ENCODE measurements at regions not wholly inside any gene's neighbourhood (a gene's known extent, or its start where the extent isn't known, plus 50 kb on each side); places are given as distances from the start of the nearest gene placed in this dataset.

DNA sequence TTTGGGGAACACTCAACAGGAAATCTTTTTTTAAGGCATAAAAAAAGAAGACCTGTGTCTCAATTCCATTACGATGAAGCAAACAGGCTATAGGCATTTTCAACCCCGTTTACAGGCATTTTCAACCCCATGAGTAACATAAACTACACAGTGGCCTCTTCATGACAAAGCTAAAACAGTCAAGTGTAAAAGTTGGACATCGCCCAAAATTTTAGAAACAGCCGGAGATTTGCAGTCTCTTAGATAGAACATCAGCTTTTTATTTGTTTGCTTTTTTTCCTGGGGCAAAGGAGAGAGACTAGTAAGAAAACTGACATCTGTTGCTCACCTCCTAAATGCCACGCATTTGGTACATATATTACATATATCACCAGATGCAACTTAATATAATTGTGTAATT lies 173.7 kb downstream of the CMPK2 start:
- Histone ChIP-seq H2BK5ac (ENCODE audit: insufficient read length, low read length) (no peak overlapping the region), H4K20me1 (ENCODE audit: control insufficient read depth, insufficient read depth, insufficient read length) (no peaks in the 10 kb centered on the region), H2AFZ (ENCODE audit: low read length) (no peak overlapping the region), H3K79me2 (ENCODE audit: insufficient read depth, low read length) (no peaks in the 10 kb centered on the region), H3K9ac (ENCODE audit: extremely low read depth, insufficient read length, low read length) (no peak overlapping the region), H3K23me2 (ENCODE audit: insufficient read length, low read depth, low read length, poor library complexity, severe bottlenecking) (no peaks in the 10 kb centered on the region), H3K56ac (ENCODE audit: insufficient read length, low read depth, low read length) (no peak overlapping the region), H3K9me3 (ENCODE audit: control insufficient read depth, low read depth, low read length) (no peaks in the 10 kb centered on the region), H4K91ac (ENCODE audit: insufficient read length, low read depth, low read length) (no peak overlapping the region), H3K4ac (ENCODE audit: low read depth, low read length) (no peak overlapping the region), H2BK12ac (ENCODE audit: insufficient read length, low read depth, low read length) (no peak overlapping the region), H4K5ac (ENCODE audit: insufficient read length, low read depth, low read length) (no peak overlapping the region), H2BK15ac (ENCODE audit: low read depth, low read length) (no peak overlapping the region), H3K27ac (ENCODE audit: insufficient read length, low read depth, low read length) (no peak overlapping the region), H3K79me1 (ENCODE audit: insufficient read depth, low read depth, low read length, poor library complexity, severe bottlenecking) (no peaks in the 10 kb centered on the region), H3K4me1 (ENCODE audit: insufficient read depth, low read length) (0 out of 2 replicates have a peak, but pooled peaks cover 2% of the 10 kb centered on the region), H2BK20ac (ENCODE audit: low read depth, low read length, poor library complexity, severe bottlenecking) (no peak overlapping the region), H4K8ac (replicated peaks; ENCODE audit: insufficient read length, low read depth, low read length) (no peak overlapping the region), H2BK120ac (ENCODE audit: low read depth, low read length, poor library complexity, severe bottlenecking) (no peak overlapping the region), H2AK5ac (ENCODE audit: insufficient read length, low read length) (no peak overlapping the region), H3K18ac (ENCODE audit: insufficient read length, low read depth, low read length) (no peak overlapping the region), H3T11ph (ENCODE audit: low read length) (no peak overlapping the region), H3K27me3 (ENCODE audit: insufficient read depth, low read length) (no peaks in the 10 kb centered on the region), H3K23ac (ENCODE audit: insufficient read length, low read depth, low read length) (no peak overlapping the region), H3K4me2 (ENCODE audit: insufficient read depth, insufficient read length, low read length) (no peak overlapping the region), H3K14ac (ENCODE audit: insufficient read depth, low read length) (no peak overlapping the region)
- Mint-ChIP-seq H3K9me3 (peaks cover 8 to 14% of the 10 kb centered on the region in 2 experiments), H3K27ac (no peak overlapping the region), H3K36me3 (ENCODE audit: insufficient read depth in 1 of 3, low read depth in 3 of 3) (peaks cover 0 to 12% (median 5%) of the 10 kb centered on the region in 3 experiments; a peak in 4 of 7 replicates), H3K4me3 (no peak overlapping the region), H3K4me1 (peaks cover 10 to 11% of the 10 kb centered on the region in 2 experiments), H3K27me3 (ENCODE audit: low read depth) (no peaks in the 10 kb centered on the region; the same call in 1 of the 2 replicates)
- no CpG with 5 or more reads among the region's 5 CpGs for WGBS (ENCODE audit: extremely low coverage, insufficient read length, low lambda C conversion rate)
- no peak for DNase-seq
- TF ChIP-seq, protein P1, sequence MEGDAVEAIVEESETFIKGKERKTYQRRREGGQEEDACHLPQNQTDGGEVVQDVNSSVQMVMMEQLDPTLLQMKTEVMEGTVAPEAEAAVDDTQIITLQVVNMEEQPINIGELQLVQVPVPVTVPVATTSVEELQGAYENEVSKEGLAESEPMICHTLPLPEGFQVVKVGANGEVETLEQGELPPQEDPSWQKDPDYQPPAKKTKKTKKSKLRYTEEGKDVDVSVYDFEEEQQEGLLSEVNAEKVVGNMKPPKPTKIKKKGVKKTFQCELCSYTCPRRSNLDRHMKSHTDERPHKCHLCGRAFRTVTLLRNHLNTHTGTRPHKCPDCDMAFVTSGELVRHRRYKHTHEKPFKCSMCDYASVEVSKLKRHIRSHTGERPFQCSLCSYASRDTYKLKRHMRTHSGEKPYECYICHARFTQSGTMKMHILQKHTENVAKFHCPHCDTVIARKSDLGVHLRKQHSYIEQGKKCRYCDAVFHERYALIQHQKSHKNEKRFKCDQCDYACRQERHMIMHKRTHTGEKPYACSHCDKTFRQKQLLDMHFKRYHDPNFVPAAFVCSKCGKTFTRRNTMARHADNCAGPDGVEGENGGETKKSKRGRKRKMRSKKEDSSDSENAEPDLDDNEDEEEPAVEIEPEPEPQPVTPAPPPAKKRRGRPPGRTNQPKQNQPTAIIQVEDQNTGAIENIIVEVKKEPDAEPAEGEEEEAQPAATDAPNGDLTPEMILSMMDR (conservative IDR thresholded peaks at IDR 0.05): no peak

Data from H9 (cell line).